ENCODE measurements at regions not wholly inside any gene's neighbourhood (a gene's known extent, or its start where the extent isn't known, plus 50 kb on each side); places are given as distances from the start of the nearest gene placed in this dataset.
A peak's percentile ranks its signal among the peaks of the same experiment; 100 is the strongest.

- no peaks in the 10 kb centered on the region for H3K9me3 ChIP-seq (ENCODE audit: low read length)
- peaks cover 99% of the 10 kb centered on the region for H3K4me1 ChIP-seq (ENCODE audit: low read length)
- peak overlapping the region; percentile 72 for H3K4me2 ChIP-seq (ENCODE audit: low read depth, low read length, poor library complexity, severe bottlenecking)
- no peaks in the 10 kb centered on the region for H3K9me2 ChIP-seq (replicated peaks; ENCODE audit: insufficient read depth, low read length)
- H3K27me3 ChIP-seq (ENCODE audit: low read length): no peaks in the 10 kb centered on the region
- no peak overlapping the region for H3K4me3 ChIP-seq (ENCODE audit: low read length)
- H3K27ac ChIP-seq (ENCODE audit: low read length): peak overlapping the region; percentile 89
- H3K9ac ChIP-seq (ENCODE audit: low read length): peak overlapping the region; percentile 1; the same call in 1 of the 2 replicates
- H3K36me3 ChIP-seq (ENCODE audit: insufficient read depth, low read length): peaks cover 51% of the 10 kb centered on the region
- peaks cover 75% of the 10 kb centered on the region for H3K79me2 ChIP-seq (ENCODE audit: low read length)
- no peak overlapping the region for H2AFZ ChIP-seq (ENCODE audit: low read length)
- no peaks in the 10 kb centered on the region for H4K20me1 ChIP-seq (ENCODE audit: insufficient read depth, low read depth, low read length)
- DNase-seq: no peak
These were observed 67.1 kb upstream of the DSG1 start for GRCh38 chr18:31250902-31251301.

GRCh38 chr18:31252522-31252921 is 65.4 kb upstream of the DSG1 start:
- Histone ChIP-seq H3K4me2 (ENCODE audit: low read depth, low read length, poor library complexity, severe bottlenecking) (peak overlapping the region; percentile 72), H3K9me2 (replicated peaks; ENCODE audit: insufficient read depth, low read length) (no peaks in the 10 kb centered on the region), H3K4me3 (ENCODE audit: low read length) (peak overlapping the region; percentile 22), H3K4me1 (ENCODE audit: low read length) (peaks cover 99% of the 10 kb centered on the region), H3K27ac (ENCODE audit: low read length) (peak overlapping the region; percentile 89), H3K79me2 (ENCODE audit: low read length) (peaks cover 76% of the 10 kb centered on the region), H2AFZ (ENCODE audit: low read length) (no peak overlapping the region), H3K27me3 (ENCODE audit: low read length) (no peaks in the 10 kb centered on the region), H3K36me3 (ENCODE audit: insufficient read depth, low read length) (peaks cover 68% of the 10 kb centered on the region), H4K20me1 (ENCODE audit: insufficient read depth, low read depth, low read length) (no peaks in the 10 kb centered on the region), H3K9ac (ENCODE audit: low read length) (peak overlapping the region; percentile 48), H3K9me3 (ENCODE audit: low read length) (no peaks in the 10 kb centered on the region)
- peak; percentile 90 for DNase-seq

- Histone ChIP-seq H3K9me3 (ENCODE audit: low read length) (no peaks in the 10 kb centered on the region), H2AFZ (ENCODE audit: low read length) (0 out of 2 replicates have a peak overlapping the region, but pooled peaks have one; percentile 0), H3K4me2 (ENCODE audit: low read depth, low read length, poor library complexity, severe bottlenecking) (peak overlapping the region; percentile 20), H3K9me2 (replicated peaks; ENCODE audit: insufficient read depth, low read length) (no peaks in the 10 kb centered on the region), H3K27ac (ENCODE audit: low read length) (peak overlapping the region; percentile 61), H3K36me3 (ENCODE audit: insufficient read depth, low read length) (peaks cover 65% of the 10 kb centered on the region), H4K20me1 (ENCODE audit: insufficient read depth, low read depth, low read length) (no peaks in the 10 kb centered on the region), H3K79me2 (ENCODE audit: low read length) (peaks cover 54% of the 10 kb centered on the region), H3K27me3 (ENCODE audit: low read length) (no peaks in the 10 kb centered on the region), H3K9ac (ENCODE audit: low read length) (no peak overlapping the region), H3K4me1 (ENCODE audit: low read length) (peaks cover 86% of the 10 kb centered on the region), H3K4me3 (ENCODE audit: low read length) (peak overlapping the region; percentile 7; the same call in 1 of the 2 replicates)
- no peak for DNase-seq
These were observed 62.0 kb upstream of the DSG1 start for GRCh38 chr18:31255953-31256352.

GRCh38 chr18:31258789-31259188 is 59.2 kb upstream of the DSG1 start:
- H3K27ac ChIP-seq (ENCODE audit: low read length): peak overlapping the region; percentile 61
- peaks cover 46% of the 10 kb centered on the region for H3K36me3 ChIP-seq (ENCODE audit: insufficient read depth, low read length)
- H3K79me2 ChIP-seq (ENCODE audit: low read length): peaks cover 42% of the 10 kb centered on the region
- H3K9me2 ChIP-seq (replicated peaks; ENCODE audit: insufficient read depth, low read length): no peaks in the 10 kb centered on the region
- no peaks in the 10 kb centered on the region for H4K20me1 ChIP-seq (ENCODE audit: insufficient read depth, low read depth, low read length)
- no peak overlapping the region for H3K4me3 ChIP-seq (ENCODE audit: low read length)
- H3K4me1 ChIP-seq (ENCODE audit: low read length): peaks cover 74% of the 10 kb centered on the region
- H3K4me2 ChIP-seq (ENCODE audit: low read depth, low read length, poor library complexity, severe bottlenecking): no peak overlapping the region
- no peak overlapping the region for H3K9ac ChIP-seq (ENCODE audit: low read length)
- H2AFZ ChIP-seq (ENCODE audit: low read length): peak overlapping the region; percentile 10; the same call in 1 of the 2 replicates
- no peaks in the 10 kb centered on the region for H3K9me3 ChIP-seq (ENCODE audit: low read length)
- H3K27me3 ChIP-seq (ENCODE audit: low read length): no peaks in the 10 kb centered on the region
- no peak for DNase-seq

GRCh38 chr18:31261792-31262582 is 56.0 kb upstream of the DSG1 start:
- peaks cover 66% of the 10 kb centered on the region for H3K4me1 ChIP-seq (ENCODE audit: low read length)
- peaks cover 14% of the 10 kb centered on the region for H3K36me3 ChIP-seq (ENCODE audit: insufficient read depth, low read length)
- 0 out of 2 replicates have a peak overlapping the region, but pooled peaks have one; percentile 4 for H2AFZ ChIP-seq (ENCODE audit: low read length)
- peak overlapping the region; percentile 51 for H3K27ac ChIP-seq (ENCODE audit: low read length)
- H4K20me1 ChIP-seq (ENCODE audit: insufficient read depth, low read depth, low read length): no peaks in the 10 kb centered on the region
- H3K9me2 ChIP-seq (replicated peaks; ENCODE audit: insufficient read depth, low read length): no peaks in the 10 kb centered on the region
- no peaks in the 10 kb centered on the region for H3K27me3 ChIP-seq (ENCODE audit: low read length)
- H3K79me2 ChIP-seq (ENCODE audit: low read length): peaks cover 11% of the 10 kb centered on the region
- H3K9me3 ChIP-seq (ENCODE audit: low read length): no peaks in the 10 kb centered on the region
- peak; percentile 40 for DNase-seq
- H3K9ac ChIP-seq (ENCODE audit: low read length): no peak overlapping the region
- no peak overlapping the region for H3K4me2 ChIP-seq (ENCODE audit: low read depth, low read length, poor library complexity, severe bottlenecking)
- H3K4me3 ChIP-seq (ENCODE audit: low read length): no peak overlapping the region

GRCh38 chr18:31267823-31268481 is 50.0 kb upstream of the DSG1 start:
- no peaks in the 10 kb centered on the region for H4K20me1 ChIP-seq (ENCODE audit: insufficient read depth, low read depth, low read length)
- H3K27me3 ChIP-seq (ENCODE audit: low read length): no peaks in the 10 kb centered on the region
- H3K4me3 ChIP-seq (ENCODE audit: low read length): peak overlapping the region; percentile 14; the same call in 1 of the 2 replicates
- H3K9me2 ChIP-seq (replicated peaks; ENCODE audit: insufficient read depth, low read length): no peaks in the 10 kb centered on the region
- peak overlapping the region; percentile 87 for H3K27ac ChIP-seq (ENCODE audit: low read length)
- peak overlapping the region; percentile 29; the same call in 1 of the 2 replicates for H2AFZ ChIP-seq (ENCODE audit: low read length)
- DNase-seq: no peak
- H3K36me3 ChIP-seq (ENCODE audit: insufficient read depth, low read length): no peaks in the 10 kb centered on the region
- peak overlapping the region; percentile 54 for H3K9ac ChIP-seq (ENCODE audit: low read length)
- no peaks in the 10 kb centered on the region for H3K79me2 ChIP-seq (ENCODE audit: low read length)
- peaks cover 73% of the 10 kb centered on the region for H3K4me1 ChIP-seq (ENCODE audit: low read length)
- peak overlapping the region; percentile 59 for H3K4me2 ChIP-seq (ENCODE audit: low read depth, low read length, poor library complexity, severe bottlenecking)
- H3K9me3 ChIP-seq (ENCODE audit: low read length): no peaks in the 10 kb centered on the region

Measured in Karpas-422 (cell line).